Astrocyte (in vitro differentiated cells and primary cell): ENCODE measurements at regions not wholly inside any gene's neighbourhood (a gene's known extent, or its start where the extent isn't known, plus 50 kb on each side); places are given as distances from the start of the nearest gene placed in this dataset.

Source experiments
- DNase-seq: peaks from one replicate; pipeline ENCODE4 v3.0.0-alpha.2; 2010; ENCODE audit warnings: low read depth
- FAIRE-seq: peaks from 2 replicates; lab custom pipeline; 2011; peaks lifted over from hg19 to GRCh38; lab: Jason Lieb, UNC
- H2AFZ ChIP-seq: 2 replicates; pipeline ENCODE4 v1.6.0; 2012; ENCODE audit warnings: low read depth, low read length, inconsistent platforms
- H3K27ac ChIP-seq: 2 replicates; pipeline ENCODE4 v1.5.1; 2011; ENCODE audit warnings: low read depth, low read length, inconsistent platforms
- H3K27me3 ChIP-seq: 2 replicates; pipeline ENCODE4 v1.6.0; 2011; ENCODE audit warnings: low read length, inconsistent platforms; ENCODE audit not compliant: insufficient read depth
- H3K36me3 ChIP-seq: 2 replicates; pipeline ENCODE4 v1.5.1; 2011; ENCODE audit warnings: low read length, inconsistent platforms; ENCODE audit not compliant: insufficient read depth
- H3K4me1 ChIP-seq: 2 replicates; pipeline ENCODE4 v1.5.1; 2011; ENCODE audit warnings: low read length, inconsistent platforms; ENCODE audit not compliant: insufficient read depth
- H3K4me2 ChIP-seq: 2 replicates; pipeline ENCODE4 v1.6.0; 2012; ENCODE audit warnings: low read length, inconsistent platforms
- H3K4me3 ChIP-seq: 2 replicates; pipeline ENCODE4 v1.5.1; 2011; ENCODE audit warnings: low read depth, mild to moderate bottlenecking, low read length, inconsistent platforms; ENCODE audit not compliant: insufficient read depth
- H3K79me2 ChIP-seq: 2 replicates; pipeline ENCODE4 v1.6.0; 2012; ENCODE audit warnings: mild to moderate bottlenecking, low read length, inconsistent platforms; ENCODE audit not compliant: insufficient read depth
- H3K9ac ChIP-seq: 2 replicates; pipeline ENCODE4 v1.6.0; 2012; ENCODE audit warnings: mild to moderate bottlenecking, low read length, inconsistent platforms
- H3K9me3 ChIP-seq: 2 replicates; pipeline ENCODE4 v1.5.1; 2012; ENCODE audit warnings: low read depth, mild to moderate bottlenecking, low read length, inconsistent platforms; ENCODE audit not compliant: insufficient read depth
- H4K20me1 ChIP-seq: 2 replicates; pipeline ENCODE4 v1.6.0; 2012; ENCODE audit warnings: low read length, inconsistent platforms; ENCODE audit not compliant: insufficient read depth
- H3K27ac Mint-ChIP-seq: one replicate; pipeline ENCODE4 v1.8.0; 2021; ENCODE audit warnings: mild to moderate bottlenecking, mixed read lengths; ENCODE audit not compliant: unreplicated experiment
- H3K27me3 Mint-ChIP-seq: one replicate; pipeline ENCODE4 v1.8.0; 2021; ENCODE audit warnings: low read depth, mixed read lengths; ENCODE audit not compliant: unreplicated experiment
- H3K36me3 Mint-ChIP-seq: one replicate; pipeline ENCODE4 v1.8.0; 2021; ENCODE audit warnings: low read depth, mixed read lengths; ENCODE audit not compliant: unreplicated experiment
- H3K4me1 Mint-ChIP-seq: one replicate; pipeline ENCODE4 v1.8.0; 2021; ENCODE audit warnings: low read depth, mixed read lengths; ENCODE audit not compliant: unreplicated experiment
- H3K4me3 Mint-ChIP-seq: one replicate; pipeline ENCODE4 v1.8.0; 2021; ENCODE audit warnings: mild to moderate bottlenecking, moderate library complexity, mixed read lengths; ENCODE audit not compliant: unreplicated experiment
- H3K9me3 Mint-ChIP-seq: one replicate; pipeline ENCODE4 v1.8.0; 2021; ENCODE audit warnings: mild to moderate bottlenecking, mixed read lengths; ENCODE audit not compliant: unreplicated experiment
- CTCF ChIP-seq: IDR thresholded peaks from 2 replicates; pipeline ENCODE4 v1.5.1; 2011; ENCODE audit warnings: low read depth, mild to moderate bottlenecking, inconsistent platforms, low read length, moderate library complexity; ENCODE audit not compliant: insufficient read depth
- EZH2 ChIP-seq: IDR thresholded peaks from 2 replicates; pipeline ENCODE4 v1.6.1; 2012; ENCODE audit warnings: mild to moderate bottlenecking, low read length, inconsistent platforms; ENCODE audit not compliant: insufficient read depth

GRCh38 chr9:106648799-106649198, 214.2 kb upstream of the ZNF462 start:
- FAIRE-seq = no peak

GRCh38 chr9:106649664-106650063, 213.3 kb upstream of the ZNF462 start:
- Histone ChIP-seq H3K79me2 (no peaks in the 10 kb centered on the region), H3K4me2 (no peak overlapping the region), H3K27ac (no peak overlapping the region), H3K9ac (no peak overlapping the region), H2AFZ (no peak overlapping the region), H3K27me3 (no peaks in the 10 kb centered on the region), H4K20me1 (no peaks in the 10 kb centered on the region), H3K4me3 (no peak overlapping the region), H3K36me3 (no peaks in the 10 kb centered on the region), H3K9me3 (no peaks in the 10 kb centered on the region), H3K4me1 (no peaks in the 10 kb centered on the region)
- H3K9me3 Mint-ChIP-seq = peaks cover 2% of the 10 kb centered on the region
- no peak for DNase-seq
- peaks cover 2% of the 10 kb centered on the region for H3K4me1 Mint-ChIP-seq
- no peaks in the 10 kb centered on the region for H3K27me3 Mint-ChIP-seq
- no peak overlapping the region for H3K27ac Mint-ChIP-seq
- no peak overlapping the region for H3K4me3 Mint-ChIP-seq
- FAIRE-seq = no peak
- TF ChIP-seq CTCF (no peak), EZH2 (no peak)
- H3K36me3 Mint-ChIP-seq = no peaks in the 10 kb centered on the region

More at GRCh38 chr9:106648799-106649198, 214.2 kb upstream of the ZNF462 start:
- H3K27ac ChIP-seq = no peak overlapping the region
- Mint-ChIP-seq H3K36me3 (no peaks in the 10 kb centered on the region), H3K27me3 (no peaks in the 10 kb centered on the region), H3K27ac (no peak overlapping the region), H3K9me3 (peaks cover 2% of the 10 kb centered on the region), H3K4me1 (peaks cover 5% of the 10 kb centered on the region), H3K4me3 (no peak overlapping the region)
- no peaks in the 10 kb centered on the region for H4K20me1 ChIP-seq
- H3K4me3 ChIP-seq = no peak overlapping the region
- no peaks in the 10 kb centered on the region for H3K27me3 ChIP-seq
- no peaks in the 10 kb centered on the region for H3K9me3 ChIP-seq
- H3K4me2 ChIP-seq = no peak overlapping the region
- H3K36me3 ChIP-seq = no peaks in the 10 kb centered on the region
- DNase-seq = no peak
- no peak overlapping the region for H3K9ac ChIP-seq
- no peak overlapping the region for H2AFZ ChIP-seq
- no peaks in the 10 kb centered on the region for H3K4me1 ChIP-seq
- H3K79me2 ChIP-seq = no peaks in the 10 kb centered on the region
- TF ChIP-seq CTCF (no peak), EZH2 (no peak)

GRCh38 chr9:106653213-106653612, 209.8 kb upstream of the ZNF462 start:
- no peak overlapping the region for H3K4me3 Mint-ChIP-seq
- no peak overlapping the region for H3K27ac Mint-ChIP-seq
- Histone ChIP-seq H3K4me3 (no peak overlapping the region), H3K27ac (no peak overlapping the region), H2AFZ (no peak overlapping the region), H4K20me1 (no peaks in the 10 kb centered on the region), H3K79me2 (no peaks in the 10 kb centered on the region), H3K27me3 (no peaks in the 10 kb centered on the region), H3K9ac (no peak overlapping the region), H3K36me3 (no peaks in the 10 kb centered on the region), H3K4me1 (no peaks in the 10 kb centered on the region), H3K9me3 (no peaks in the 10 kb centered on the region), H3K4me2 (no peak overlapping the region)
- H3K9me3 Mint-ChIP-seq = peaks cover 4% of the 10 kb centered on the region
- H3K36me3 Mint-ChIP-seq = no peaks in the 10 kb centered on the region
- H3K4me1 Mint-ChIP-seq = peaks cover 12% of the 10 kb centered on the region
- FAIRE-seq = no peak
- DNase-seq = no peak
- H3K27me3 Mint-ChIP-seq = no peaks in the 10 kb centered on the region
- TF ChIP-seq EZH2 (no peak), CTCF (no peak)
